GM23248 (cell line): ENCODE measurements at regions not wholly inside any gene's neighbourhood (a gene's known extent, or its start where the extent isn't known, plus 50 kb on each side); places are given as distances from the start of the nearest gene placed in this dataset.

Source experiments
- EZH2 ChIP-seq: fragments of 200-600 bp; sonication (generic); IDR thresholded peaks from 2 replicates; pipeline ENCODE4 v1.6.1; 2018; ENCODE audit warnings: antibody characterized with exemption, mild to moderate bottlenecking; ENCODE audit not compliant: insufficient read depth, poor library complexity, severe bottlenecking
- EZH2phosphoT487 ChIP-seq: fragments of 200-600 bp; sonication (generic); IDR thresholded peaks from 2 replicates; pipeline ENCODE4 v1.6.1; 2018; ENCODE audit warnings: antibody characterized with exemption, moderate library complexity, mild to moderate bottlenecking, low read depth; ENCODE audit not compliant: insufficient read depth

DNA sequence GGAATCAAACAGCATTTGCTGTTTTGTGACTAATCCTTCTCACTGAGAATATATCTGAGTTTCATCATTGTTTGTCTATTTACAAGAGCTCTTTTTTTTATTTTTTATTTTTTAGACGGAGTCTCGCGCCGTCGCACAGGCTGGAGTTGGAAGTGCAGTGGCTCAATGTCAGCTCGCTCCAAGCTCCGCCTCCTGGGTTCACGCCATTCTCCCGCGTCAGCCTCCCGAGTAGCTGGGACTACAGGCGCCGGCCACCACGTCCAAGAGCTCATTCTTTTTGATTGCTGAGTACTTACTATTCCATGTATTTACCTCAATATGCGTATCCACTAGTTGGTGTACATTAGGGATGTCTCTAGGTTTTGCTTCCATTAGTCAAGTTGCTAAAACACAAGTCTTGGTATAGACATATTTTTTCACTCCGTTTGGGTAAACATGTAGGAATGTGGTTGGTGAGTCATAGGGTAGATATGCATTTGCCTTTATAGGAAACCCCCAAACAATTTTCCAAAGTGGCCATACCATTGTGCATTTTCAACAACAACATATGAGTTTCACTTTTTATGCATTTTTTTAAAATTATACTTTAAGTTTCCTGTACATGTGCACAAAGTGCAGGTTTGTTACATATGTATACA lies 1005.0 kb upstream of the CDH10 start:
- no peak for TF ChIP-seq EZH2
- TF ChIP-seq EZH2phosphoT487 = no peak
